Skeletal muscle satellite cell (primary cell): ENCODE measurements at regions not wholly inside any gene's neighbourhood (a gene's known extent, or its start where the extent isn't known, plus 50 kb on each side); places are given as distances from the start of the nearest gene placed in this dataset.

Experiments
- H3K27me3 ChIP-seq: 2 replicates; pipeline ENCODE4 v1.7.0; 2013; ENCODE audit warnings: low read length; ENCODE audit not compliant: control insufficient read depth, insufficient read depth
- H3K36me3 ChIP-seq: 2 replicates; pipeline ENCODE4 v1.7.0; 2013; ENCODE audit warnings: mild to moderate bottlenecking, control low read depth, low read length; ENCODE audit not compliant: insufficient read depth
- H3K4me1 ChIP-seq: 2 replicates; pipeline ENCODE4 v1.7.0; 2013; ENCODE audit warnings: low read length; ENCODE audit not compliant: control insufficient read depth, insufficient read depth
- H3K4me2 ChIP-seq: 2 replicates; pipeline ENCODE4 v1.7.0; 2013; ENCODE audit warnings: mild to moderate bottlenecking, low read length
- H3K4me3 ChIP-seq: 2 replicates; pipeline ENCODE4 v1.7.0; 2013; ENCODE audit warnings: low read length
- H3K9ac ChIP-seq: 2 replicates; pipeline ENCODE4 v1.7.0; 2013; ENCODE audit warnings: mild to moderate bottlenecking, low read depth, low read length, moderate library complexity
- H3K9me3 ChIP-seq: replicated peaks from 2 replicates; pipeline ENCODE4 v1.7.0; 2013; ENCODE audit warnings: mild to moderate bottlenecking, control low read depth, low read length

- Histone ChIP-seq H3K4me3 (no peak overlapping the region), H3K9ac (no peak overlapping the region), H3K9me3 (no peaks in the 10 kb centered on the region), H3K36me3 (no peaks in the 10 kb centered on the region), H3K27me3 (no peaks in the 10 kb centered on the region), H3K4me2 (no peak overlapping the region), H3K4me1 (no peaks in the 10 kb centered on the region)
Observed at GRCh38 chr2:163475815-163476214, 260.0 kb downstream of the FIGN start.

- H3K4me2 ChIP-seq = no peak overlapping the region
- no peak overlapping the region for H3K9ac ChIP-seq
- H3K4me1 ChIP-seq = no peaks in the 10 kb centered on the region
Observed at GRCh38 chr2:163474889-163475288, 260.9 kb downstream of the FIGN start.

GRCh38 chr2:163474319-163474744 lies 261.5 kb downstream of the FIGN start:
- Histone ChIP-seq H3K27me3 (no peaks in the 10 kb centered on the region), H3K4me3 (no peak overlapping the region), H3K4me1 (no peaks in the 10 kb centered on the region), H3K9ac (no peak overlapping the region), H3K36me3 (no peaks in the 10 kb centered on the region), H3K4me2 (no peak overlapping the region), H3K9me3 (no peaks in the 10 kb centered on the region)

More at GRCh38 chr2:163474889-163475288, 260.9 kb downstream of the FIGN start:
- no peaks in the 10 kb centered on the region for H3K27me3 ChIP-seq
- H3K36me3 ChIP-seq = no peaks in the 10 kb centered on the region
- no peaks in the 10 kb centered on the region for H3K9me3 ChIP-seq
- H3K4me3 ChIP-seq = no peak overlapping the region

GRCh38 chr2:163471947-163472346 lies 263.9 kb downstream of the FIGN start:
- Histone ChIP-seq H3K9me3 (no peaks in the 10 kb centered on the region), H3K4me1 (peaks cover 6% of the 10 kb centered on the region), H3K4me2 (no peak overlapping the region), H3K36me3 (no peaks in the 10 kb centered on the region), H3K27me3 (no peaks in the 10 kb centered on the region), H3K4me3 (no peak overlapping the region), H3K9ac (no peak overlapping the region)

- peaks cover 12% of the 10 kb centered on the region for H3K4me1 ChIP-seq
- no peaks in the 10 kb centered on the region for H3K9me3 ChIP-seq
- no peaks in the 10 kb centered on the region for H3K36me3 ChIP-seq
- no peak overlapping the region for H3K4me3 ChIP-seq
- no peaks in the 10 kb centered on the region for H3K27me3 ChIP-seq
- H3K9ac ChIP-seq = no peak overlapping the region
- no peak overlapping the region for H3K4me2 ChIP-seq
Observed at GRCh38 chr2:163469561-163469962, 266.2 kb downstream of the FIGN start.

GRCh38 chr2:163467251-163467630 lies 268.6 kb downstream of the FIGN start:
- Histone ChIP-seq H3K9me3 (no peaks in the 10 kb centered on the region), H3K4me1 (peaks cover 12% of the 10 kb centered on the region), H3K36me3 (no peaks in the 10 kb centered on the region), H3K27me3 (no peaks in the 10 kb centered on the region), H3K4me3 (no peak overlapping the region), H3K4me2 (peak overlapping the region; percentile 71), H3K9ac (no peak overlapping the region)

GRCh38 chr2:163466331-163467250 lies 269.2 kb downstream of the FIGN start:
- no peaks in the 10 kb centered on the region for H3K9me3 ChIP-seq

GRCh38 chr2:163465440-163465839 lies 270.4 kb downstream of the FIGN start:
- Histone ChIP-seq H3K4me2 (no peak overlapping the region), H3K9ac (no peak overlapping the region), H3K36me3 (no peaks in the 10 kb centered on the region), H3K4me1 (peaks cover 12% of the 10 kb centered on the region), H3K27me3 (no peaks in the 10 kb centered on the region), H3K9me3 (no peaks in the 10 kb centered on the region), H3K4me3 (no peak overlapping the region)

More at GRCh38 chr2:163466331-163467250, 269.2 kb downstream of the FIGN start:
- Histone ChIP-seq H3K27me3 (no peaks in the 10 kb centered on the region), H3K9ac (no peak overlapping the region), H3K4me2 (peak overlapping the region; percentile 71), H3K4me3 (no peak overlapping the region), H3K4me1 (peaks cover 12% of the 10 kb centered on the region), H3K36me3 (no peaks in the 10 kb centered on the region)

- Histone ChIP-seq H3K9ac (no peak overlapping the region), H3K27me3 (no peaks in the 10 kb centered on the region), H3K9me3 (no peaks in the 10 kb centered on the region), H3K36me3 (no peaks in the 10 kb centered on the region), H3K4me2 (no peak overlapping the region), H3K4me3 (no peak overlapping the region), H3K4me1 (peaks cover 12% of the 10 kb centered on the region)
Observed at GRCh38 chr2:163463411-163463810, 272.4 kb downstream of the FIGN start.

- Histone ChIP-seq H3K9ac (no peak overlapping the region), H3K9me3 (no peaks in the 10 kb centered on the region), H3K36me3 (no peaks in the 10 kb centered on the region), H3K4me1 (peaks cover 12% of the 10 kb centered on the region), H3K4me2 (no peak overlapping the region), H3K4me3 (no peak overlapping the region), H3K27me3 (no peaks in the 10 kb centered on the region)
Observed at GRCh38 chr2:163462993-163463392, 272.8 kb downstream of the FIGN start.

GRCh38 chr2:163459986-163460385 lies 275.8 kb downstream of the FIGN start:
- no peak overlapping the region for H3K9ac ChIP-seq
- H3K4me1 ChIP-seq = no peaks in the 10 kb centered on the region
- no peaks in the 10 kb centered on the region for H3K36me3 ChIP-seq
- no peaks in the 10 kb centered on the region for H3K9me3 ChIP-seq
- H3K4me3 ChIP-seq = no peak overlapping the region
- H3K4me2 ChIP-seq = no peak overlapping the region
- no peaks in the 10 kb centered on the region for H3K27me3 ChIP-seq
